HG02852 (cell line): ENCODE measurements at regions not wholly inside any gene's neighbourhood (a gene's known extent, or its start where the extent isn't known, plus 50 kb on each side); places are given as distances from the start of the nearest gene placed in this dataset.
"Not testable (repeated sequence)": the region's sequence is repeated elsewhere in the genome, so short reads cannot be mapped to it uniquely, and the experiment has no call there.

Source experiments
- ATAC-seq: cut with Tn5 transposase; IDR thresholded peaks from one replicate; pipeline ENCODE4 v1.9.1; 2021; ENCODE audit warnings: mild to moderate bottlenecking, moderate library complexity; ENCODE audit not compliant: unreplicated experiment

DNA sequence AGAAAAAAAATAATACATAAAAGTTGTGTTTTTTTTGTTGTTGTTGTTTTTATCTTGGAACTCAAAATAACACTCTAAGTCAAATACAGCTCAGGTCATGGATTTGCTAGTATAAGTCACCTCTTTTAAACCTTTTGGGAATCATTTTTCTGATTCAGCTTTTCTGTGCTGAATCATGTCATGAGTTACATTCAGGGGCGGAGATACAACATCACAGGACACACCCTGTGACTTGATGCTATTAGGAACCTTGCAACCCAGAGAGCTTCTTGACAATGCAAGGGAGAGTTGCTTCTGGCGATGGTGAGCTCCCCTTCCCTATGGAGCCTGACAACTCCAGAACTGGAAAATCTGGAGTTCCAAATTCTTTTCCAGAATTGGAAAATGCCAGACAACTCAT is 358.3 kb upstream of the C16orf82 start:
- no peak for ATAC-seq

GRCh38 chr16:26709175-26709574 is 357.6 kb upstream of the C16orf82 start:
- no peak for ATAC-seq

DNA sequence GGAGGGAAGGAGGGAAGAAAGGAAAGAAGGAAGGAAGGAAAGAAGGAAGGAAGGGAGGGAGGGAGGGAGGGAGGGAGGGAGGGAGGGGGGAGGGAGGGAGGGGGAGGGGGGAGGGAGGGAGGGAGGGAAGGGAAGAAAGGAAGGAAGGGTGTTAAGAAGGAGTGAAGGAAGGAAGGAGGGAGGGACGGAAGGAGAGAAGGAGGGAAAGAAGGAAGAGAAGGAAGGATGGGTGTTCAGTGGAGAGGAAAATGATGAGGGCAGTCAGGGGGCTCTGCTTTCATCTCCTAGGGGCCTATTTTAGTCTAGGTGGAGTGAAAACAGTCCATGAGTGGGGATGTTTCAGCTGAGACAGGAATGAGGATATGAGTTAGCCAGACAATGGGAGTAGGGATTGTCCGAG is 357.0 kb upstream of the C16orf82 start:
- ATAC-seq: no peak

DNA sequence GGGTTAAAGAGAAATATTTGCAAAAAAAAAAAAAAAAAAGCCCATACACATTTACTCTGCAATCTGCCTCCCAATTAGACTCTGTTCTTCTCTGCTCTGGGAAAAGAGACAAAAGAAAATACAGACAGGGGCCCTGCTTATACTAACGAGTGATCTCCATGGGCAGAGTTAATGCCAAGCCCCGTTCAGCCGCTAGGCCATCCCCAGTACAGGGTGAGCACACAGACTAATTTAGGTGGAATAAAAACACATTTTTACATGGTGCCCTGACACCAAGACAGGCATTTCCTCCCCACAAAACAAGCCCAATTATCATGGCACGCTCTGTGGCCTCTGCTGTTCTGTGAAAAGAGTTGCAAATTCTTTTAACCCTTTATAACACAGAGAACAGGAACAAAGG is 356.3 kb upstream of the C16orf82 start:
- no peak for ATAC-seq

- ATAC-seq: no peak
These were observed 353.9 kb upstream of the C16orf82 start for GRCh38 chr16:26712876-26713275.

DNA sequence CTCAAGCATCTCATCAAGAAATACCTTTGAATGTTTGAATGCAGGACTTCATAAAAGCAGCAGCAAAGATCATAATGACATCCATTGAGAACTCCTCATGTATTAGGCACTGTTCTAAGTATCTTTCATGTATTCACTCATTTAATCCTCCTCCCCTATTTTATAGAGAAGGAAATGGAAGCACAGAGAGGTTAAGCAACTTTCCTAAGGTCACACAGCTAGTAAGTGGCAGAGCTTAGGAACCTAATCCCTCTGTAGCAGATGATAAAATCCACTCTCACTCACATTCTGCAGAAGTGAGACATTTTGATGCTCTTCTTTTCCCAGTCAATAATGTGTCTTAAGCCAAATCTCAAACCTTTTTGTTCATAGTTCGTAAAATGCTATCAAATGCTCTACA is 350.8 kb upstream of the C16orf82 start:
- no peak for ATAC-seq

DNA sequence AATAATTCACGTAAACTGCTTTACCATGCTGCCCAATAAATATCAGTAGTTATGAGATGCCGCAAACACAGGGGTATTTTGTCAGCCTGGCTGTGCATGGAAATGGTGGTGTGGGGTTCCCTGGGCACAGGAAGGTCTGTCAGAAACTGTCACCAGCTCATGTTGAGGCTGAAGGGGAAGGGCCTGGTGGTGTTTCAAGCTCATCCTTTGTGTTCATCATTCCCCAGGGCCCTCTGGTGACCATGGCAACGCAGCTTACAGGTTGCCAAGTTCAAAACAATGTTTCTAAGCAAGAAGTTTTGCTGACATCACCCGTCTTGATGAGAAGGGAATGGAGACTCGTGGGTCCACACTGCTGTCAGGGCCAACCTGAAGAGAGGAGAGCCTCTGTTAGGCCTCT is 348.9 kb upstream of the C16orf82 start:
- no peak for ATAC-seq

DNA sequence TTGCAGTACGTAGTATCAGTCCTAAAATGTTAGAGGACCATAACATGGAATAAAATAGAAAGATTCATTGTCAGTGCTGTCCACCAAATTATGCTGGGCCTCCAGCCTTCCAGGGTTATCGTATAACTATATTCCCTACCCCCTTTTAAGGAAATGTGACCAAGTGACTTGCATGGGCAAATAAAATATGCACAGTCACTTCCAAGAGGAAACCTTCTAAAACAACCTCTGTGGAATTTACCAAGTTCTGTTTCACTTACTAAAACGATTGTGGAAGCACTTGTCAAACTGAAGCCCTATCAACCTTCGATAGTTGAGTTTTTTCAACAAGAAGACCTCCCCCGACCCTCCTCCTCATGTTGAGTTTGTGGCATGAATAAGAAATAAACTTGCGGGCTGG is 345.4 kb upstream of the C16orf82 start:
- no peak for ATAC-seq

- ATAC-seq: not testable (repeated sequence)
These were observed 344.8 kb upstream of the C16orf82 start for GRCh38 chr16:26721957-26722356.

DNA sequence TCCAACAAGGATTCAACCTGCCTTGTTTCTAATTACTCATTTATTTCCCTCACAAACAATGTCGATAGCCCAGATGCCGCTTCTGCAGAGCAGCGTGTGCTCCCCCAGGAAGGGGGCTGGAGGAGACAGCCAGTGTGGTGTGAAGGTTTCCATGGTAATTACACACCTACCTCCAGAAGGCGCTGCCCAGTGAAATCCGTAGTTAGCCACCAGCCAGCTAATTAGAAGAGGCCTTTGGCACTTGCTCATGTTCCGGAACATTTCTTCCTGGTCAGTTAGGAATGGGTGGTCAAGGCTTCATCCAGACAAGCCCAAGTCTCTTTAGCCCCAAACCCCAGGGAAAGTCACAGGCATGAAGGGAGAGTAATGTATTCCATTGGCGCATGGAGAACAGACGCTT is 342.5 kb upstream of the C16orf82 start:
- ATAC-seq: no peak

DNA sequence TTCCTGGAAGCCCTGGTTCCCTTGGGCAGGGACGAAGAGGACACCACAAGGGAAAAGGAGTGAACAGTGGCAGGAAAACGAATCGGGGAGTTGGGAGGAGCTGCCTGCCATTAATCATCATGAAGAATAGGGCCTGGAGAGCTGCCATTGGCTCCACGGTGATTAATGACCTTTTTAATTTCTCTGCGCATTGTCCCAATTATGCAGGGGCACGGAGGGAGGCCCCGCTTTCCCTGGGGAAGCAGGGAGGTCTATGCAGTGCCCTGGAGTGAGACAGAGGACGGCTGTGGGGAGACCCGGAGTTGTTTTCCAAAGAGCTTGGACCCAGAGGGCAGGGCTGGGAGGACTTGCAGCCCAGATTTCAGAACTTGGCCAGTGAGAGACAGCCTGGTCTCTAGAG is 338.9 kb upstream of the C16orf82 start:
- ATAC-seq: no peak

- no peak for ATAC-seq
These were observed 336.7 kb upstream of the C16orf82 start for GRCh38 chr16:26729951-26730541.

DNA sequence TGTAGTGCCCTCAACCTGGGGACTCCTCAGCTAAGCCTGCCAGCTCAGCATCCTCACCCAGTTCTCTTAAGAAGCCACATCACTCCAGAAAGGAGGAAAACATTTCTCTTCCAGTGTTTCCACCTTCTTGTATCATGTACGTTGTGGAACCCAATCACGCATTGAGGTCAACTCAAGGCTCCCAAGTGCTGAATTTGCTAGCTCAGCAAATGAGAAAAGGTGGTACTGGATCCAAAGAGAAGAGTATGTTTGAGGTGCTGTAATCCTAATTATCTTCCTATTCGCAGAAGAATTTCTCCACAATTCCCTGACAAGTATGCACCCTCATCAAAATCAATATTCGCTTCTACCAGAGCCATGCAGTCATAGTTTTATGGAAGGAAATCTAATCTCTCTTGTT is 335.0 kb upstream of the C16orf82 start:
- ATAC-seq: no peak

DNA sequence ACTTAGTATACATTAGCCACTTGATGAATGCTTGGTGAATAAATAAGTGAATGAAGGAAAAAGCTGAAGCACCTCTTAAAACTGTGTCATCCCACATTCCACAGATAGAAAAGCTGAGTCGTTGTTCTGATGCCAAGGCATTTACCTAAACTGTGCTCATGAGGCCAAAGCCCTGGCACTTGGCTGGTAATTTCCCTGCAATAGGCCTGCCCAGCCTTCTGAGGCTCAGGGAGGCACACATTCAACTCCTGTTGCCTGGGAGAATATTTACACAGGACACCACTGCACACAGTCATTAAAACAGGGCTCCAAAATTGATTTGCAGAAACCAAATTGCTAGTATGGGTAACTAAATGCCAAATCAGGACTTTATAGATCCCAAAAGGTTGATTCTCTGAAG is 333.0 kb upstream of the C16orf82 start:
- no peak for ATAC-seq

DNA sequence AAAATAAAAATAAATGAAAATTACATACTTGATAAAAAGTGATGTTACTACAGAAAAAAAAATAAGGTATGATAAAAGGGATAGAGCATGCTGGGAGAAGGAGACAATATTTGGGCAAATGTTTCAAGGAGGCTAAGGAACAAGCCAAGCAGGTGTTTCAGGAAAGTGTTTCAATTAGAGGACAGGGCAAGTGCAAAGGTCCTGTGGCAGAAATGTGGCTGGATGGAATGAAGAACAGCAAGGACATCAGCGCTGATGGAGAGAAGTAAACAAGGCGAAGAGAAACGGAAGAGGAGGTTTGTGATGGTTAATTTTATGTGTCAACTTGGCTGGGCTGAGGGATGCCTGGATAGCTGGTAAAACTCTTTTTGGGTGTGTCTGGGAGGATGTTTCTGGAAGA is 331.2 kb upstream of the C16orf82 start:
- ATAC-seq: no peak

- ATAC-seq: no peak
These were observed 330.6 kb upstream of the C16orf82 start for GRCh38 chr16:26736084-26736483.

GRCh38 chr16:26740771-26741170 is 326.0 kb upstream of the C16orf82 start:
- ATAC-seq: no peak

GRCh38 chr16:26742040-26742439 is 324.7 kb upstream of the C16orf82 start:
- ATAC-seq: no peak

GRCh38 chr16:26744430-26744829 is 322.3 kb upstream of the C16orf82 start:
- ATAC-seq: no peak

GRCh38 chr16:26747760-26748159 is 319.0 kb upstream of the C16orf82 start:
- ATAC-seq: no peak

DNA sequence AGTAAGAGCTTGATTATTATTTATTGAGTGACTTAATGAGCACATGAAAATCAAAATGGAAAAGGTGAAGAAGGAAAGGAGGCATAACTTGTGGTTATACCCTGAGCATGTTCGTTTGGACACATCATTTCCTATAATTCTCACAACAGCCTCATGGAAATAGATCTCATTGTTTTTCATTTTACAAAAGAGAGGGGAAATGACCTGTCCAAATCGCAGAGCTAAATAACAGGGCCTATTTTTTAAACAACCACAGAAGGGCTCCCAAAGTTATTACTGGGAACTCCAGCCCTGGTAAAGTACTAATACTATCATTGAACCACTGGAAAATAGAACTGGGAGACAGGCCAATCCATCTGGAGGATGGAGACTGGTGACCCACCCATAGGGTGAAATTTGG is 317.7 kb upstream of the C16orf82 start:
- no peak for ATAC-seq

GRCh38 chr16:26752166-26752565 is 314.6 kb upstream of the C16orf82 start:
- no peak for ATAC-seq

GRCh38 chr16:26756633-26757032 is 310.1 kb upstream of the C16orf82 start:
- no peak for ATAC-seq

DNA sequence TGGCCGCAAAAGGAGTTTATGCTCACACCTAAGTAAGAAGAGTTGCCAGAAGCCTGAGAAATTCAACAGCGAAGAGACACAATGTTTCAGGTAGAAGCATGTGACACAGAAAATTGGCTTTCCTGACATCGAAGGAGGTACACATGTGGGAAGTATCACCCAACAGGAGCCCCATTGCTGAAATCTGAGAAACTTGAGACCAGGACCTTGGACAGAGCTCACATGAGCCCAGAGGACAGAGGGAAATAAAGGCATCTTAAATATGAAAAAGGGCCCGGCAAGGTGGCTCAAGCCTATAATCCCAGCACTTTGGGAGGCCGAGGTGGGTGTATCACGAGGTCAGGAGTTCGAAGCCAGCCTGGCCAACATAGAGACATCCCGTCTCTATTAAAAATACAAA is 304.1 kb upstream of the C16orf82 start:
- no peak for ATAC-seq
